IMR-90 (cell line): ENCODE measurements at regions not wholly inside any gene's neighbourhood (a gene's known extent, or its start where the extent isn't known, plus 50 kb on each side); places are given as distances from the start of the nearest gene placed in this dataset.

Experiments used
- ATAC-seq: fragments of 200-7000 bp; cut with Tn5 transposase; 2 replicates; pipeline ENCODE4 v1.9.1; 2020; ENCODE audit warnings: low read depth, mild to moderate bottlenecking, moderate library complexity
- BruUV-seq: library from RNA; stranded (reverse); fragments of 400-500 nt; replicated peaks from 2 replicates; lab custom pipeline; 2021; lab: Mats Ljungman, UMichigan
- CTCF ChIA-PET: fragments of 300-600 bp; formaldehyde crosslinking; extraction: SDS; loops from one replicate; lab custom pipeline; 2021; ENCODE audit warnings: antibody characterized with exemption; lab: Yijun Ruan, JAX
- POLR2A ChIA-PET: fragments of 300-600 bp; sonication (Branson Sonifier 250); formaldehyde crosslinking; loops from one replicate; lab custom pipeline; 2022; ENCODE audit warnings: antibody characterized with exemption; ENCODE audit not compliant: unreplicated experiment; lab: Charles Lee
- DNase-seq: peaks from one replicate; pipeline ENCODE4 v3.0.0; 2013
- H2AFZ ChIP-seq: replicated peaks from 2 replicates; pipeline ENCODE3; 2013; ENCODE audit warnings: low read length, mild to moderate bottlenecking; ENCODE audit not compliant: poor library complexity
- H2AK5ac ChIP-seq: 2 replicates; pipeline ENCODE4 v1.6.1; 2013; ENCODE audit warnings: low read depth, low read length, inconsistent platforms
- H2AK9ac ChIP-seq: replicated peaks from 2 replicates; pipeline ENCODE3; 2013; ENCODE audit warnings: mild to moderate bottlenecking, low read depth, low read length, moderate library complexity; ENCODE audit not compliant: poor library complexity
- H2BK120ac ChIP-seq: 2 replicates; pipeline ENCODE4 v1.6.1; 2013; ENCODE audit warnings: low read depth, low read length, inconsistent platforms
- H2BK15ac ChIP-seq: 3 replicates; pipeline ENCODE4 v1.6.1; 2013; ENCODE audit warnings: low read depth, low read length, inconsistent platforms
- H2BK20ac ChIP-seq: 2 replicates; pipeline ENCODE4 v1.6.1; 2013; ENCODE audit warnings: low read depth, mild to moderate bottlenecking, inconsistent platforms, low read length, moderate library complexity
- H2BK5ac ChIP-seq: 2 replicates; pipeline ENCODE4 v1.6.1; 2013; ENCODE audit warnings: mild to moderate bottlenecking, low read depth, low read length, inconsistent platforms; ENCODE audit not compliant: poor library complexity, severe bottlenecking
- H3K14ac ChIP-seq: replicated peaks from 2 replicates; pipeline ENCODE4 v1.6.1; 2013; ENCODE audit warnings: low read depth, low read length, inconsistent platforms
- H3K18ac ChIP-seq: 2 replicates; pipeline ENCODE4 v1.6.1; 2013; ENCODE audit warnings: low read depth, low read length, control low read depth
- H3K23ac ChIP-seq: 2 replicates; pipeline ENCODE4 v1.6.1; 2013; ENCODE audit warnings: low read depth, low read length, inconsistent platforms
- H3K27ac ChIP-seq: 2 replicates; pipeline ENCODE4 v1.5.1; 2013; ENCODE audit warnings: mild to moderate bottlenecking, control low read depth, low read length; ENCODE audit not compliant: insufficient read depth
- H3K27me3 ChIP-seq: 2 replicates; pipeline ENCODE4 v1.6.1; 2013; ENCODE audit warnings: low read length; ENCODE audit not compliant: control insufficient read depth, insufficient read depth
- H3K36me3 ChIP-seq: 2 replicates; pipeline ENCODE4 v1.6.1; 2013; ENCODE audit warnings: low read length, mixed read lengths; ENCODE audit not compliant: control insufficient read depth, insufficient read depth
- H3K4ac ChIP-seq: 2 replicates; pipeline ENCODE4 v1.6.1; 2013; ENCODE audit warnings: low read depth, low read length, inconsistent platforms
- H3K4me1 ChIP-seq: 2 replicates; pipeline ENCODE4 v1.6.1; 2013; ENCODE audit warnings: low read length, mixed read lengths; ENCODE audit not compliant: control insufficient read depth, insufficient read depth
- H3K4me2 ChIP-seq: 2 replicates; pipeline ENCODE4 v1.6.1; 2013; ENCODE audit warnings: low read depth, mild to moderate bottlenecking, control low read depth, low read length, moderate library complexity
- H3K4me3 ChIP-seq: 2 replicates; pipeline ENCODE4 v1.5.1; 2013; ENCODE audit warnings: low read depth, mild to moderate bottlenecking, control low read depth, low read length, moderate library complexity; ENCODE audit not compliant: insufficient read depth
- H3K56ac ChIP-seq: 2 replicates; pipeline ENCODE4 v1.6.1; 2013; ENCODE audit warnings: low read length, inconsistent platforms; ENCODE audit not compliant: insufficient read depth; ENCODE audit errors: extremely low read depth
- H3K79me1 ChIP-seq, 2 experiments: 2 replicates each; pipeline ENCODE4 v1.6.1; 2013; ENCODE audit warnings: low read length in 2 of 2, inconsistent platforms in 1 of 2, low read depth in 1 of 2
- H3K9ac ChIP-seq: 2 replicates; pipeline ENCODE4 v1.6.1; 2013; ENCODE audit warnings: low read depth, low read length, control low read depth
- H3K9me1 ChIP-seq: 2 replicates; pipeline ENCODE4 v1.6.1; 2013; ENCODE audit warnings: low read length, inconsistent platforms; ENCODE audit not compliant: insufficient read depth
- H3K9me3 ChIP-seq: 2 replicates; pipeline ENCODE4 v1.6.1; 2013; ENCODE audit warnings: low read length; ENCODE audit not compliant: control insufficient read depth, insufficient read depth
- H4K20me1 ChIP-seq: 2 replicates; pipeline ENCODE4 v1.6.1; 2013; ENCODE audit warnings: low read length, inconsistent platforms; ENCODE audit not compliant: insufficient read depth
- H4K5ac ChIP-seq: 2 replicates; pipeline ENCODE4 v1.6.1; 2013; ENCODE audit warnings: mild to moderate bottlenecking, low read depth, low read length, control low read depth
- H4K8ac ChIP-seq, 2 experiments: 2 replicates each; pipeline ENCODE4 v1.6.1; 2013; ENCODE audit warnings: low read depth in 2 of 2, low read length in 2 of 2, control low read depth in 1 of 2, inconsistent platforms in 1 of 2
- H4K91ac ChIP-seq: 2 replicates; pipeline ENCODE4 v1.6.1; 2013; ENCODE audit warnings: low read depth, low read length, inconsistent platforms; ENCODE audit not compliant: insufficient read depth
- CEBPB ChIP-seq: IDR thresholded peaks from 2 replicates; pipeline ENCODE4 v1.6.1; 2012; ENCODE audit warnings: low read depth, low read length, improper control_type of control experiment
- CHD1 ChIP-seq: IDR thresholded peaks from 2 replicates; pipeline ENCODE4 v1.6.1; 2012; ENCODE audit warnings: low read depth, low read length, improper control_type of control experiment
- ELK1 ChIP-seq: fragments of 150-350 bp; IDR thresholded peaks from 2 replicates; pipeline ENCODE4 v1.6.1; 2016; ENCODE audit warnings: low read depth, mild to moderate bottlenecking, low read length, moderate library complexity, borderline replicate concordance
- FOS ChIP-seq: fragments of 150-350 bp; IDR thresholded peaks from 2 replicates; pipeline ENCODE4 v1.6.1; 2016; ENCODE audit warnings: low read depth, low read length
- MAZ ChIP-seq: IDR thresholded peaks from 2 replicates; pipeline ENCODE4 v1.6.1; 2012; ENCODE audit warnings: low read depth, mild to moderate bottlenecking, low read length, improper control_type of control experiment, moderate library complexity, borderline replicate concordance
- MXI1 ChIP-seq: IDR thresholded peaks from 2 replicates; pipeline ENCODE4 v1.6.1; 2012; ENCODE audit warnings: low read depth, mild to moderate bottlenecking, low read length, moderate library complexity, borderline replicate concordance
- RCOR1 ChIP-seq: IDR thresholded peaks from 2 replicates; pipeline ENCODE4 v1.6.1; 2012; ENCODE audit warnings: mild to moderate bottlenecking, low read length, improper control_type of control experiment; ENCODE audit not compliant: insufficient replicate concordance
- RFX5 ChIP-seq: IDR thresholded peaks from 2 replicates; pipeline ENCODE4 v1.8.0; 2012; ENCODE audit warnings: low read depth, mild to moderate bottlenecking, low read length, moderate library complexity
- SMC3 ChIP-seq: fragments of 150-350 bp; IDR thresholded peaks from 2 replicates; pipeline ENCODE4 v1.6.1; 2016; ENCODE audit warnings: low read depth, mild to moderate bottlenecking, antibody characterized with exemption, low read length, moderate library complexity
- whole genome bisulfite sequencing, 2 experiments: methylation state at CpG; one replicate each; pipeline versions ENCODE4 v1.1.5 to v1.1.7; 2013; ENCODE audit warnings: missing lambda C conversion rate in 2 of 2; ENCODE audit not compliant: insufficient read length in 1 of 2; ENCODE audit errors: extremely low coverage in 2 of 2; 5-methylcytosine and 5-hydroxymethylcytosine counted together
- dilution Hi-C: fragments of 300-500 bp; cut with HindIII; formaldehyde crosslinking; loops from one replicate; pipeline ENCODE4 v1.14.3; 2018; ENCODE audit warnings: low sequenced_read_pairs; ENCODE audit not compliant: unreplicated experiment
- in situ Hi-C: fragments of 300-500 bp; cut with MboI; formaldehyde crosslinking; loops from 3 replicates; pipeline ENCODE4 v1.14.3; 2019; ENCODE audit warnings: low sequenced_read_pairs, inconsistent platforms, mixed read lengths
- intact Hi-C: fragments of 100-400 bp; cut with micrococcal nuclease; formaldehyde crosslinking; loops from 2 replicates; pipeline ENCODE4 v1.10.0; 2022

- H3K9me3 ChIP-seq, result no peaks in the 10 kb centered on the region
- no peak overlapping the region for H2BK5ac ChIP-seq
- in situ Hi-C loops, result no loop called here
- no peak overlapping the region for H4K91ac ChIP-seq
- no peak for ATAC-seq
- no peak overlapping the region for H4K5ac ChIP-seq
- H2AK9ac ChIP-seq, result no peak overlapping the region
- H2AK5ac ChIP-seq, result no peak overlapping the region
- POLR2A ChIA-PET, result no interaction called here
- H3K27ac ChIP-seq, result no peak overlapping the region
- no peak overlapping the region for H2BK20ac ChIP-seq
- H4K20me1 ChIP-seq, result no peaks in the 10 kb centered on the region
- intact Hi-C loops, result no loop called here
- H3K23ac ChIP-seq, result no peak overlapping the region
- no peak overlapping the region for H3K4me2 ChIP-seq
- H2AFZ ChIP-seq, result no peak overlapping the region
- H3K36me3 ChIP-seq, result no peaks in the 10 kb centered on the region
- no peak overlapping the region for H4K8ac ChIP-seq
- WGBS, 2 experiments, result no CpG with 5 or more reads among the region's 1 CpG
- H3K14ac ChIP-seq, result no peak overlapping the region
- dilution Hi-C loops, result no loop called here
- no peaks in the 10 kb centered on the region for H3K79me1 ChIP-seq
- peaks cover 17% of the 10 kb centered on the region for H3K27me3 ChIP-seq
- H3K4me3 ChIP-seq, result no peak overlapping the region
- no peak overlapping the region for H3K9ac ChIP-seq
- CTCF ChIA-PET, result interaction anchor here (1.9 kb wide), 1 partner anchor 8 kb away, joined by 6 read pairs; no protein-coding TSS in a partner anchor
- H3K56ac ChIP-seq, result no peak overlapping the region
- H2BK15ac ChIP-seq, result no peak overlapping the region
- BruUV-seq, result no TSS peak
- H3K4me1 ChIP-seq, result no peaks in the 10 kb centered on the region
- H2BK120ac ChIP-seq, result no peak overlapping the region
- no peak overlapping the region for H3K4ac ChIP-seq
- TF ChIP-seq MAZ, result no peak
- no peak for TF ChIP-seq ELK1
- TF ChIP-seq CHD1, result no peak
- no peak for TF ChIP-seq CEBPB
- no peak for TF ChIP-seq FOS
- no peak for TF ChIP-seq MXI1
- no peak for TF ChIP-seq RCOR1
- no peak for TF ChIP-seq SMC3
- TF ChIP-seq RFX5, result no peak
- DNase-seq, result no peak
- H3K9me1 ChIP-seq, result no peaks in the 10 kb centered on the region
- H3K18ac ChIP-seq, result no peak overlapping the region
These were observed 324.2 kb downstream of the UBE3D start for GRCh38 chr6:82741325-82741995.
